MG63 (cell line): ENCODE measurements at regions not wholly inside any gene's neighbourhood (a gene's known extent, or its start where the extent isn't known, plus 50 kb on each side); places are given as distances from the start of the nearest gene placed in this dataset.
"Not testable (repeated sequence)": the region's sequence is repeated elsewhere in the genome, so short reads cannot be mapped to it uniquely, and the experiment has no call there.

ENCODE experiments used
- DNase-seq: peaks from one replicate; pipeline ENCODE4 v3.0.0-alpha.2; 2020
- H3K27me3 ChIP-seq: fragments of 250-450 bp; sonication (Bioruptor Pico); 2 replicates; pipeline ENCODE4 v1.5.1; 2020; ENCODE audit warnings: mild to moderate bottlenecking, moderate library complexity
- H3K36me3 ChIP-seq: fragments of 250-450 bp; sonication (Bioruptor Pico); 2 replicates; pipeline ENCODE4 v1.5.1; 2020; ENCODE audit warnings: mild to moderate bottlenecking, moderate library complexity
- H3K4me3 ChIP-seq: fragments of 250-450 bp; sonication (Bioruptor Pico); 2 replicates; pipeline ENCODE4 v1.5.1; 2020; ENCODE audit warnings: mild to moderate bottlenecking, moderate library complexity
- H3K9me3 ChIP-seq: fragments of 250-450 bp; sonication (Bioruptor Pico); 2 replicates; pipeline ENCODE4 v1.5.1; 2020; ENCODE audit warnings: mild to moderate bottlenecking, moderate library complexity

- no peaks in the 10 kb centered on the region for H3K27me3 ChIP-seq
- H3K36me3 ChIP-seq = no peaks in the 10 kb centered on the region
- H3K4me3 ChIP-seq = no peak overlapping the region
- H3K9me3 ChIP-seq = no peaks in the 10 kb centered on the region
- DNase-seq = no peak
Measured at GRCh38 chr22:49010070-49010863, 817.4 kb downstream of the BRD1 start.

- H3K36me3 ChIP-seq = no peaks in the 10 kb centered on the region
- no peak for DNase-seq
- H3K4me3 ChIP-seq = no peak overlapping the region
- H3K9me3 ChIP-seq = no peaks in the 10 kb centered on the region
- H3K27me3 ChIP-seq = no peaks in the 10 kb centered on the region
Measured at GRCh38 chr22:49009359-49010063, 818.2 kb downstream of the BRD1 start.

GRCh38 chr22:49008682-49009235, 818.9 kb downstream of the BRD1 start:
- H3K9me3 ChIP-seq = no peaks in the 10 kb centered on the region

GRCh38 chr22:49007013-49007653, 820.5 kb downstream of the BRD1 start:
- Histone ChIP-seq H3K9me3 (no peaks in the 10 kb centered on the region), H3K4me3 (no peak overlapping the region), H3K27me3 (no peaks in the 10 kb centered on the region), H3K36me3 (no peaks in the 10 kb centered on the region)
- no peak for DNase-seq

More at GRCh38 chr22:49008682-49009235, 818.9 kb downstream of the BRD1 start:
- DNase-seq = no peak
- Histone ChIP-seq H3K36me3 (no peaks in the 10 kb centered on the region), H3K27me3 (no peaks in the 10 kb centered on the region), H3K4me3 (no peak overlapping the region)

GRCh38 chr22:49006207-49007012, 821.3 kb downstream of the BRD1 start:
- Histone ChIP-seq H3K36me3 (no peaks in the 10 kb centered on the region), H3K27me3 (no peaks in the 10 kb centered on the region), H3K9me3 (no peaks in the 10 kb centered on the region), H3K4me3 (no peak overlapping the region)
- no peak for DNase-seq

- Histone ChIP-seq H3K27me3 (no peaks in the 10 kb centered on the region), H3K4me3 (no peak overlapping the region), H3K9me3 (no peaks in the 10 kb centered on the region), H3K36me3 (no peaks in the 10 kb centered on the region)
- DNase-seq = no peak
Measured at GRCh38 chr22:49005557-49005956, 822.1 kb downstream of the BRD1 start.

GRCh38 chr22:49004484-49005399, 822.9 kb downstream of the BRD1 start:
- H3K36me3 ChIP-seq = no peaks in the 10 kb centered on the region
- H3K27me3 ChIP-seq = no peaks in the 10 kb centered on the region
- H3K4me3 ChIP-seq = no peak overlapping the region
- DNase-seq = no peak
- H3K9me3 ChIP-seq = no peaks in the 10 kb centered on the region

GRCh38 chr22:48997605-48998004, 830.1 kb downstream of the BRD1 start:
- H3K4me3 ChIP-seq, H3K9me3 ChIP-seq, DNase-seq, H3K27me3 ChIP-seq, H3K36me3 ChIP-seq: not testable (repeated sequence)

- no peaks in the 10 kb centered on the region for H3K9me3 ChIP-seq
- peaks cover 2% of the 10 kb centered on the region; the same call in 1 of the 2 replicates for H3K27me3 ChIP-seq
- DNase-seq = no peak
- no peak overlapping the region for H3K4me3 ChIP-seq
- no peaks in the 10 kb centered on the region for H3K36me3 ChIP-seq
Measured at GRCh38 chr22:48993655-48994054, 834.0 kb downstream of the BRD1 start.

GRCh38 chr22:48984639-48985038, 843.0 kb downstream of the BRD1 start:
- no peak for DNase-seq
- Histone ChIP-seq H3K4me3 (no peak overlapping the region), H3K9me3 (no peaks in the 10 kb centered on the region), H3K27me3 (no peaks in the 10 kb centered on the region), H3K36me3 (no peaks in the 10 kb centered on the region)

GRCh38 chr22:48982321-48982905, 845.3 kb downstream of the BRD1 start:
- no peak for DNase-seq
- H3K9me3 ChIP-seq = no peaks in the 10 kb centered on the region
- H3K36me3 ChIP-seq = no peaks in the 10 kb centered on the region
- H3K4me3 ChIP-seq = no peak overlapping the region
- H3K27me3 ChIP-seq = no peaks in the 10 kb centered on the region

- Histone ChIP-seq H3K4me3 (no peak overlapping the region), H3K9me3 (no peaks in the 10 kb centered on the region), H3K27me3 (no peaks in the 10 kb centered on the region), H3K36me3 (no peaks in the 10 kb centered on the region)
- DNase-seq = no peak
Measured at GRCh38 chr22:48981371-48982061, 846.2 kb downstream of the BRD1 start.

GRCh38 chr22:48980918-48981317, 846.8 kb downstream of the BRD1 start:
- no peaks in the 10 kb centered on the region for H3K27me3 ChIP-seq
- H3K9me3 ChIP-seq = no peaks in the 10 kb centered on the region
- DNase-seq = no peak
- H3K4me3 ChIP-seq = no peak overlapping the region
- no peaks in the 10 kb centered on the region for H3K36me3 ChIP-seq

GRCh38 chr22:48980409-48980808, 847.3 kb downstream of the BRD1 start:
- H3K27me3 ChIP-seq = no peaks in the 10 kb centered on the region
- no peak overlapping the region for H3K4me3 ChIP-seq
- DNase-seq = no peak
- H3K36me3 ChIP-seq = no peaks in the 10 kb centered on the region
- H3K9me3 ChIP-seq = no peaks in the 10 kb centered on the region

- H3K9me3 ChIP-seq = no peaks in the 10 kb centered on the region
- no peak for DNase-seq
Measured at GRCh38 chr22:48979482-48979881, 848.2 kb downstream of the BRD1 start.

More at GRCh38 chr22:48979482-48979881, 848.2 kb downstream of the BRD1 start:
- H3K4me3 ChIP-seq = no peak overlapping the region
- H3K36me3 ChIP-seq = no peaks in the 10 kb centered on the region
- H3K27me3 ChIP-seq = no peaks in the 10 kb centered on the region
